Inflammatory macrophage treated with lipopolysaccharide for 1 hour (primary cell): ENCODE measurements at regions not wholly inside any gene's neighbourhood (a gene's known extent, or its start where the extent isn't known, plus 50 kb on each side); places are given as distances from the start of the nearest gene placed in this dataset.
A peak's percentile ranks its signal among the peaks of the same experiment; 100 is the strongest.

ENCODE experiments used
- DNase-seq, 2 donors: peaks; one replicate each; pipeline ENCODE4 v3.0.0-alpha.2; 2020 to 2022

DNA sequence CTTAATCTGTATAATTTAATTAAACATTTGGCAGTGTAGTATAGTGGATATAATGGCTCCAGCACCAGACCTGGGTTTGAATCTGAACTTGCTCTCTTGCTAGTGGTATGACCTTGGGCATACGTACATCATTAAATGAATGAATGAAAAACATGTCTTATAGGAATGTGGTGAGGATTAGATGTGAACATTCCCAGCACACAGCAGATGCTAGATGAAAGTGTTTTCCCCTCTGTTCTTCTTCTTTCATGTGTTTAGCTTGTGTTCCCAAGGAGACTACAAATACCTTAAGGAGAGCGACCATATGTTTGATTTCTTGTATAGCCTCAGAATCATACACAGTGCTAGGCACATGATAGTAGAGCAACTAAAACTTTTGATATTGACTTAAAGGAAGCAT lies 56.5 kb downstream of the CT47B1 start:
- DNase-seq: no peak

GRCh38 chrX:120813982-120814381 lies 61.7 kb downstream of the CT47B1 start:
- DNase-seq: no peak

DNA sequence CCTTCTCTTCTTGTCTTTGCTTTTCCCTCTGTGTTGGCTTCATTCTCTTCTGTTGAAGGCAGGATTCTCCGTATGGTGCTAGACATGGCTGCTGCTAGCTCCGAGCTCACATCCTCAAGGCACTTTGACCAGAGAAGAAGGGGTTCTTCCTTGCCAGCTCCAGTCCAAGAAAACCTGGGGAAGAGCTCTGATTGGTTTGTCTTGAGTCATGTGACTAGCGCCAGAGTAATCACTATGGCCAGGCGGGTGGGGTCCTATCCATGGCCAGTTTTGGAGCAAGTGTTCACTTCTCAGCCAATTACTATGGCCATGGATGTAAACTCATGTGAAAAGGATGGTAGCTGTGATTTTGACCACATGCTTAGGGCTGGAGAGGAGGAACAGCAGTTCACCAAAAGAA lies 74.2 kb downstream of the CT47B1 start:
- DNase-seq: no peak

GRCh38 chrX:120797188-120797851 lies 78.3 kb downstream of the CT47B1 start:
- DNase-seq: peak in 1 of 2 donors; percentile 6

GRCh38 chrX:120795301-120795700 lies 80.4 kb downstream of the CT47B1 start:
- DNase-seq: no peak

GRCh38 chrX:120794525-120794975 lies 81.1 kb downstream of the CT47B1 start:
- no peak for DNase-seq

DNA sequence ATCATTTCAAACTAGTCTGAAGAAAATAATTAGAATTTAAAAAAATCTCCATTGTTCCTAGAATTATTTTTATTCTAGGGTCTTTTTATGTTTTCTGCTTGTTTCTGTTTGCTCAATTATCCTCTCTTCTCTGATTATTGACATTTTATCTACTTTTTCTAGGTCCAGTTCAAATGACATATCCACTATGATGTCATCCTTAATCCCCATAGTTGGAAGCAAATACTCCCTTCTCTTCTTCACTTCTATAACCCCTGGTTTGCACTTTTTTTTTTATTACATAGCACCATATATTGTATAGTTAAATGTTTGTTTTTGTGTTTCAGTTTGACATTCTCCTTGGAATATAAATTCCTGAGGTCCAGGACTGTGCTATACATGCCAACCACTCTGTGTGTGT lies 82.6 kb downstream of the CT47B1 start:
- no peak for DNase-seq

DNA sequence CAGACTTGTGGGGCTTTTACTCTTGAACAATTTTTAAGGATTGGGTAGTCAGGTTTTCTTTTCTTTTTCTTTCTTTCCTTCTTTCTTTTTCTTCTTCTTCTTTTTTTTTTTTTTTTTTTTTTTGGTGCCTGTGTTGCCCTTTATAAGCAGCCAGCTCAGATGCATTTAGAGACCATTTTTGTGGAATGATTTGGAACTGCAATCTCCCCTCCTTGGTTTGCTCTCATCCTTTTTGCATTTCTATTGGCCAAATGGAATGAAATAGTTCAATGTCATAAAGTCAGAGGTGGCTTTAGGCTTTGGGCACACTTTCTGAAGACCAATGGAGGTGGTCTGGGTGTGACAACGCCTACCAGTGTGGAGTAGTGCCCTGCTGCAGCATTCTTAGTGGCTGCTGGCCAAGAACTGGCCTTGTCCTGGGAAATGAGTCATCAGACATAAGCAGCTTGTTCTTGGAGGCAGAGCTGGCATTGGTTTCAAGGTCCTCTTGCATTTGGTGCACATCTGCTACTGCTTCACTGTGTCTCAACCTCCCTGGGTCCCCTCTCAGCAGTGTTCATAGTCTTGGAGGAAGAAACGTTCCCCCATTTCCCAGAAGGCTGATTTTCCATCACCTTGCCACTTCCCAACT lies 84.5 kb downstream of the CT47B1 start:
- no peak for DNase-seq

DNA sequence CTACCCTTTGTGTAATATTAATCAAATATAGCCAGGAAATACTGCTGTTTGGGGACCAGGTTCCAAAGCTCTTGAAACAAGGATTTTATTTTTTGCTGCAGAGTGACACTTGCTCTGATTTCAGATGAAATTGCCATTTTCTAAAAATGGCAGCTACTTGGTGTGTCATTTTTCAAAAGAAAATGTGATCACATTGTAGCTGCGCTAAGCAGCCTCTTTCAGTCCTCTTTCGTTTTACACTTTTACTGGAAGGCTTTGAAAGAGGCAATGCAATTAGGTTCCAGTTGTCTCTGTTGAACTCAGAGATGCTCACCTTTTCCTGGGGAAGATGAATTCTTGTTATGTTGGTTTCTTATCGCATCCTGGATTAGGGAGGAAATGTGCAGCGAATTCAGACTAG lies 85.1 kb downstream of the CT47B1 start:
- no peak for DNase-seq

DNA sequence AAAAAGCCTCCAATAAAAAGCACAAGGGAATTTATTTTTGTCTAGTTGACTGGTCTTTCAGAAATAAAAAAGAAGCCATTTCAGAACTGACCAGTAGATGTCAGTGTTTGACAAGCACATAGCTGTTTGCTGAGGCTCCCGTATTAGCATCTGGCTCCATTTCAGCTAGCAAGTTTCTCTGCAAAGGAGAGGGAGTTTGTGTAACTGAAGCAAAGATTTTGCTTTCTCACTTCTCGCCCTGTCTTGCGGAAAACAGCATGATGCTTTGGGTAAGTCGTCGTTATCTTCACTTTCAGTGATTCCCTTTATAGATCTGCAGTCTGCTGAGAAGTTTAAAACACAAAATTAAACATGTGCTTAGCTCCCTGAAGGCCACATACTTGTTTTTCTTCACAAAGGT lies 85.5 kb downstream of the CT47B1 start:
- peak; percentile 33 to 73 for DNase-seq

GRCh38 chrX:120781403-120781802 lies 94.3 kb downstream of the CT47B1 start:
- DNase-seq: no peak

DNA sequence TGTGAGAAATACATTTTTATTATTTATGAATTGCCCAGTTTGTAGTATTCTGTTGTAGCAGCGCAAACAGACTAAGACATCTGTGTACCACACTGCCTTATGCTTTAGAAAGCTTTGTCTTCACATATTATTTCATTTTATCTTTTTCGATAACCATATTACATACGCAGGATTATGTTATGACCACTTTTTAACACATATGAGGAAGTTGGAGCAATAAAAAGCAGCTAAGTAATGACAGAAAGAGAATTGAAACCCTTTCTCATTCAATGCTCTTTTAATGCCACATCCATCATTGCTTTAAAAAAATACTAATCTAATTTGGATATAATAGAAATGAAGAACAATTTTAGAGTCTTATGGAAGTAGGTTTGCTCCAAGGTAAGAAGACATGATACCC lies 99.7 kb downstream of the CT47B1 start:
- DNase-seq: no peak

- DNase-seq: peak in 1 of 2 donors; percentile 48
These were observed 101.1 kb downstream of the CT47B1 start for GRCh38 chrX:120774606-120775005.

GRCh38 chrX:120773801-120774200 lies 101.9 kb downstream of the CT47B1 start:
- peak in 1 of 2 donors; percentile 1 for DNase-seq

GRCh38 chrX:120769576-120770341 lies 105.9 kb downstream of the CT47B1 start:
- DNase-seq: peak; percentile 19 to 27

DNA sequence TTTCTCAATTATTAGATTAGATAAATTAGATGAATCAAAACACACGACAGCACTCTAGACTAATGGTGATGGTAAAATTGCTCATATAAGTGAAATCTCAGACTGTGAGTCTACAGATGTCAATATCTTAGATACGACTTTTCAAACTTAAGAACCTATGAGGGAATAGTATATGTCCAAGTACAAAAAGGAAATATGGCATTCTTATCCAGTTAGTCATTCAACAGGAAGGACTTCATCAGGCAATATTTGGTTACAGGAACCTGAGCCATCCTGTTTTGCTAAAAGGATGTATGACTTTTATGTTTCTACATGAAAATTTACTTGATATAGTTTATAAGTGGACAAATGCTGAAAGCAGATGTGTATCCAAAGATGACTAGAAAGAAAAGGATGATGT lies 107.0 kb downstream of the CT47B1 start:
- no peak for DNase-seq

GRCh38 chrX:120768254-120768653 lies 107.4 kb downstream of the CT47B1 start:
- no peak for DNase-seq

DNA sequence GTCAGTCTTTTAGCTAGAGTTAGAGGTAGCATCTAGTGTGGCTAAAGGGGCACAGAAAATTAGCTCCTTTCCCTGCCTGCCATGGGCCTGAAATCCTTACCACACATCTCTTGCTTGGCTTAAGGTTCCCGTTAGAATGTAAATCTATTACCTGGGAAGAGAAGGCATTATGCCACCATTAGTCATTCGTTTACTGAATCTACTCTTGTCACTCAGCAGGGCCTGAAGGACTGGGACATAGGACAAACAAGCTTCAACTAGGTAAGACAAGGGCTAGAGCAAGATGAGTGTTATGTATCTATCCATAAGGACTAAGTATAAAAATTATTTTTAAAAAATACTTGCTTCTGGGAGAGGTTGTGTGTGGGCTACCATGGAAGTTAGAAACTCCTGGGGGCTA lies 112.4 kb downstream of the CT47B1 start:
- DNase-seq: no peak

DNA sequence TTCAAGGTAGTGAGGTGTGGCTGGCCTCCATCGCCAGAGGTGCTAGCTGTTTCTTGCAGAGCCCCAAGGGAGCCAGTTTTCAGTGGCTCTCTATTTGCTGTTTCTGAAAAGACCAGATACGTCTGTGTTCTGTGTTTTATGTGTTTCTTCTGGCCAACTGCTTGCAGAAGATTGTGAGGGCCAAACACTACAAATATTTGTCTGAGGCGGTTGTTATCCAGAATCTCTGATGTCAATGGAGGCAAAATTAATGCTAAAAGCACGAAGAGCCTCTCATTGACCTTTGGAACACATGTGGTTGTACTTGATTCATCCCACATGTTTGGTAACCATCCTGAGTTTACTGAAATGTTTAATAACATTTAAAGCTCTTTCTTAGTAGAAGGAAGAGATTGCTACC lies 113.9 kb downstream of the CT47B1 start:
- no peak for DNase-seq

- no peak for DNase-seq
These were observed 116.0 kb downstream of the CT47B1 start for GRCh38 chrX:120759685-120760084.

GRCh38 chrX:120755066-120755846 lies 120.4 kb downstream of the CT47B1 start:
- peak in 1 of 2 donors; percentile 1 for DNase-seq

GRCh38 chrX:120753413-120754251 lies 122.0 kb downstream of the CT47B1 start:
- no peak for DNase-seq
